ENCODE measurements at regions not wholly inside any gene's neighbourhood (a gene's known extent, or its start where the extent isn't known, plus 50 kb on each side); places are given as distances from the start of the nearest gene placed in this dataset.

DNA sequence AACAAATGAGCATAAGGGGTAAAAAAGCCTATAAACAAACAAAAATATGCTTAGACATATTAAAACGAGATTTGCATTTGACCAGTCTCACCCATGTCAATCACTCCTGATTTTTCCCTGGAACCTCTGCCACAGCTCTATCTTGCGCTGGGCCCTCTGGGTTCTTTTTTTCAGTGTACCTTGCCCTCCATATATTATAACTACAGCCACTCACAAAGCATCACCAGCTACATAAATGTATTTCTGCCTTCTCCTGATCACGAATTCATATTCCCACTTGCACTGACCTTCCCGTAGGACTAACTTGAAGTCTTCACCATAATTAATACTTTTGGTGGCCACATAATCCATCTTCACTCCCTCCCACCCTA, 395.6 kb upstream of the ROBO2 start:
- TF ChIP-seq, protein P1, sequence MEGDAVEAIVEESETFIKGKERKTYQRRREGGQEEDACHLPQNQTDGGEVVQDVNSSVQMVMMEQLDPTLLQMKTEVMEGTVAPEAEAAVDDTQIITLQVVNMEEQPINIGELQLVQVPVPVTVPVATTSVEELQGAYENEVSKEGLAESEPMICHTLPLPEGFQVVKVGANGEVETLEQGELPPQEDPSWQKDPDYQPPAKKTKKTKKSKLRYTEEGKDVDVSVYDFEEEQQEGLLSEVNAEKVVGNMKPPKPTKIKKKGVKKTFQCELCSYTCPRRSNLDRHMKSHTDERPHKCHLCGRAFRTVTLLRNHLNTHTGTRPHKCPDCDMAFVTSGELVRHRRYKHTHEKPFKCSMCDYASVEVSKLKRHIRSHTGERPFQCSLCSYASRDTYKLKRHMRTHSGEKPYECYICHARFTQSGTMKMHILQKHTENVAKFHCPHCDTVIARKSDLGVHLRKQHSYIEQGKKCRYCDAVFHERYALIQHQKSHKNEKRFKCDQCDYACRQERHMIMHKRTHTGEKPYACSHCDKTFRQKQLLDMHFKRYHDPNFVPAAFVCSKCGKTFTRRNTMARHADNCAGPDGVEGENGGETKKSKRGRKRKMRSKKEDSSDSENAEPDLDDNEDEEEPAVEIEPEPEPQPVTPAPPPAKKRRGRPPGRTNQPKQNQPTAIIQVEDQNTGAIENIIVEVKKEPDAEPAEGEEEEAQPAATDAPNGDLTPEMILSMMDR (IDR thresholded peaks at IDR 0.05; ENCODE audit: insufficient read depth, low read length) = no peak
- no peak for DNase-seq (ENCODE audit: low read depth)
- no peak overlapping the region for H3K4me3 ChIP-seq (ENCODE audit: low read depth, low read length)

DNA sequence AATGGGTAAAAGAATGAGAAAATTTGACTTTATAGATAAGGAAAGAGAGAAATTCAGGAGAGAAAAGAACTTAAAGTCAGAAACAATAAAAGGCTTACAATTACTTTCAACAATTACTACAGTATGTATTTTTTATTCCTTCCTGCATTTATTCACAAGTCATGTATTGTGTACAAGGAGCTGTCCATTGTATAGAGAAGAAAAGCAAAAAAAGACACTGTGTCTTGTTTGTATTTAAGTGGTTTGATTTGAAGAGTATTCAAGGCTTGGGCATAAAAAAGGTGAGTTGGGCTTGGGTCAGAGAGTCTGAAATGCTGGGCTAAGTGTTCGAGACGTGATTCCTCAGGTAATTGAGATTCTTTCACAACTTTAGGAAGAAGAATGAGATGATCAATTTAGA, 394.2 kb upstream of the ROBO2 start:
- TF ChIP-seq, protein P1 (IDR thresholded peaks at IDR 0.05; ENCODE audit: insufficient read depth, low read length) = no peak
- H3K4me3 ChIP-seq (ENCODE audit: low read depth, low read length) = no peak overlapping the region
- DNase-seq (ENCODE audit: low read depth) = no peak

DNA sequence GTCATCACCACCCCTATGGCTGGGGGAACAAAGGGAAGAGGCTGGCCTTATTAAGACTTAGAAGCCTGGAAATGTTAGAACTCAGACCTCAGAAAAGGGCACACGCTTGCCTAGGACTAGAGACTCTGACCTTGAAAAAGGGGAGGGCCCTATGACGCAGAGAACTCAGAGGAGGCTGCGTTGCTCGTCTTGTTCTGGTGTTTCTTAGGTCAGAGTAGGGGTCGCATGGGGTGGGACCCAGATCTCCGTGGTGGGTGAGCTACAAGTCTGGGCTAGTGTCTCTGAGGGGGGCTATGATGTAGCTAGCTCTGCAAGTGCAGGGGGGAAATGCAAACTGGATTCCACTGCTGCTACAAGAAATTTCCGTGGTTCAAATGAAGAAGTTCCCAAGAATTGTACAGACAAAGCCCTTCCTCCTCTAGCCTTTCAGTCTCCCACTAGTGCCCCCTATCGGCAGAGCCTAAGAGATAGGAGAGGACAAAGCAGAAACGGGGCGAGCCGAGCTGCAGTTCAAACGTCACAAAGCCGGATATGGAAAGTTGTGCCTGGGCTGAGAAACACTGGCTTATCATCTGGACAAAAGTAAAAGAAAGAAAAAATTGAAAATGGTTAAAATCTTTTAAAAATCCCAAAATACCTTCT, 392.9 kb upstream of the ROBO2 start:
- TF ChIP-seq, protein P1 (IDR thresholded peaks at IDR 0.05; ENCODE audit: insufficient read depth, low read length) = no peak
- no peak for DNase-seq (ENCODE audit: low read depth)

DNA sequence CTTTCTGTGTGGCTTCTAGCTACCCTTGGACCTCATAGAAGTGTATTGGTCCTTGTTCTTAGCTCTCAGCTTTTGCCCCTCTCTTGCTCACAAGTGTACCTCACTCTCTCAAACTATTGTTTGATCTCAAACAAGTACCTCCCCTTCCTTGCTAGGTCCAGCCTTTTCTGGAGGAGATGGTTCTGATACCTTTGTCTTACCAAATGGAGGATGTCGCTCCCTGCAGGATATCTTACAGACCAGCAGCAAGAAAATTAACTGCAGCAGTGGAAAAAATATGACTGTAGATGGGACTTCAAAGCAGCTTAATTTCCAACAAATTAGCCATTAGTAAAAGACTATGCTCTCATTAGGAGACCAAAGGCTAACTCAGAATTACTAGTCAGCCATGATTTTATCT, 388.1 kb upstream of the ROBO2 start:
- no peak for DNase-seq (ENCODE audit: low read depth)
- TF ChIP-seq, protein P1 (IDR thresholded peaks at IDR 0.05; ENCODE audit: insufficient read depth, low read length) = no peak
- no peak overlapping the region for H3K4me3 ChIP-seq (ENCODE audit: low read depth, low read length)

More for the DNA sequence above, 392.9 kb upstream of the ROBO2 start:
- H3K4me3 ChIP-seq (ENCODE audit: low read depth, low read length) = no peak overlapping the region

DNA sequence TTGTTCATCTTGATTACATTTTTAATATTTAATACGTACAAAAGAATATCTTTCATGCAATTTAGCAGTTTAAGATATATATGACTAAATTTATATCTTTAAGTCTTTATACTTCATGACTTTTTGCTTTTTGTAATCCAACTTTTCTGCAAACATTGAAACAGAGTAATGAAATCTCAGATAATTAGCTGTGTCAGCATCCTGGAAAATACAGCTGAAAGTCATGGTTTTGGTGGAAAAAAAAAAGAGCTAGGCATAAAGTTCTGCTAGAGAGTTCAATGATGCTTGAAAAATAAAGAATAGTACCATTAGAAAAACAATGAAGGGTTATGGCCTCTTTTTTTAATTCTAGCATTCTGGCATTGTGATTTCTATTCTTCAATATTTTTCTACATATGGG, 387.4 kb upstream of the ROBO2 start:
- TF ChIP-seq, protein P1 (IDR thresholded peaks at IDR 0.05; ENCODE audit: insufficient read depth, low read length) = no peak
- no peak for DNase-seq (ENCODE audit: low read depth)
- no peak overlapping the region for H3K4me3 ChIP-seq (ENCODE audit: low read depth, low read length)

DNA sequence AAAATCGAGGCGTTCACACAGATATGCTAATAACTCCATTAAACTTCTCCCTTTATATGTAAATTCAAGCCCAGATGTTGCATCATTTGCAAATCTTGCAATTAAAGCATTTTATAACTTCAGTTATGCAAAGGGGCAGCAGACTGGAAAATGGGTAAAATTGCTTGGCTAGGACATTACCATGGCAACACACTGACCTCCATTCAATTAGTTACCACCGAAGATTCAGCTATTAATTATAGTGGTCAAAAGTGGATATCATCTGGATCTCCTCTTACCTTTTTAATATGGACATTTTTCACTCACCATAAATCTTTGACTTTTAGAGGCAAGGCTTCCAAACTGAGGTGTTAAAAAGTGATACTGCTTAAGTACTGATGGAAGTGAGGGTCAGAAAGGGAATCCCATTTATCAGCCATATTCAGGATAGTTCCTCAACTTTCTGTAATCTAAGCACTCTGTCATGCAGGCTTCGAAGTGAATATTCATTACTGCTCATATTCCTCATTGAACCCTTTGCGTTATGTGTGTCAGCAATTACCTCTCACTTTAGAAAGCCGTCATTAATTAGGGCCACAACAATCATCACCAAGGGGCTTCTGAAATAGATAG, 386.2 kb upstream of the ROBO2 start:
- TF ChIP-seq, protein P1 (IDR thresholded peaks at IDR 0.05; ENCODE audit: insufficient read depth, low read length) = no peak
- DNase-seq (ENCODE audit: low read depth) = no peak
- no peak overlapping the region for H3K4me3 ChIP-seq (ENCODE audit: low read depth, low read length)

Measured in fibroblast of the aortic adventitia (primary cell).